Vagina (tissue), 2 donors: ENCODE measurements at regions not wholly inside any gene's neighbourhood (a gene's known extent, or its start where the extent isn't known, plus 50 kb on each side); places are given as distances from the start of the nearest gene placed in this dataset.

ENCODE experiments used
- DNase-seq, 2 donors: peaks; one replicate each; pipeline ENCODE4 v3.0.0-alpha.2; 2017; ENCODE audit errors: extremely low spot score in 2 of 2
- H3K27ac ChIP-seq: fragments of 200-600 bp; sonication (generic); one replicate; pipeline ENCODE4 v1.5.1; 2019
- H3K27me3 ChIP-seq: fragments of 200-600 bp; sonication (generic); one replicate; pipeline ENCODE4 v1.5.1; 2019
- H3K36me3 ChIP-seq, 2 donors: fragments of 200-600 bp; sonication (generic); one replicate each; pipeline ENCODE4 v1.5.1; 2017 to 2019
- H3K4me1 ChIP-seq: fragments of 200-600 bp; sonication (generic); one replicate; pipeline ENCODE4 v1.5.1; 2019
- H3K4me3 ChIP-seq, 2 donors: fragments of 200-600 bp; sonication (generic); 1 replicate in 1 of 2; 2 replicates in 1 of 2; pipeline ENCODE4 v1.5.1; 2016 to 2019
- H3K9me3 ChIP-seq: fragments of 200-600 bp; sonication (generic); one replicate; pipeline ENCODE4 v1.5.1; 2019
- CTCF ChIP-seq, 3 experiments: fragments of 450-650 bp in 2 of 3; fragments of 200-600 bp in 1 of 3; sonication (generic) in 1 of 3; IDR thresholded peaks; one replicate each; pipeline ENCODE4 v1.5.1; 2017 to 2019; ENCODE audit warnings: antibody characterized with exemption in 3 of 3, mild to moderate bottlenecking in 2 of 3, moderate library complexity in 2 of 3
- POLR2A ChIP-seq, 2 donors: fragments of 450-650 bp; IDR thresholded peaks; one replicate each; pipeline ENCODE4 v1.6.1; 2017; ENCODE audit warnings: antibody characterized with exemption in 2 of 2, mild to moderate bottlenecking in 2 of 2, moderate library complexity in 2 of 2
- POLR2AphosphoS5 ChIP-seq, 2 donors: sonication (generic); formaldehyde crosslinking; IDR thresholded peaks; one replicate each; pipeline ENCODE4 v1.9.0; 2017; ENCODE audit warnings: antibody characterized with exemption in 2 of 2, mild to moderate bottlenecking in 2 of 2, low read depth in 1 of 2; ENCODE audit not compliant: insufficient read depth in 1 of 2
- intact Hi-C: fragments of 100-400 bp; cut with DNase I; formaldehyde crosslinking; loops from one replicate; pipeline ENCODE4 v1.15.1; 2023

- intact Hi-C loops = no loop called here
- Histone ChIP-seq H3K9me3 (no peaks in the 10 kb centered on the region), H3K4me3 (no peak overlapping the region), H3K4me1 (no peaks in the 10 kb centered on the region), H3K36me3 (no peaks in the 10 kb centered on the region), H3K27me3 (no peaks in the 10 kb centered on the region), H3K27ac (no peak overlapping the region)
- TF ChIP-seq CTCF (IDR thresholded peaks at IDR 0.05) (no peak), POLR2AphosphoS5 (IDR thresholded peaks at IDR 0.05; ENCODE audit: insufficient read depth in 1 of 2, low read depth in 1 of 2) (no peak), POLR2A (IDR thresholded peaks at IDR 0.05) (no peak)
- peak in 1 of 2 donors; percentile 67 for DNase-seq
Observed at GRCh38 chr16:35184356-35184870, 1725.0 kb downstream of the TP53TG3F start.

GRCh38 chr16:35185366-35186044 lies 1726.1 kb downstream of the TP53TG3F start:
- Histone ChIP-seq H3K36me3 (no peaks in the 10 kb centered on the region), H3K27me3 (no peaks in the 10 kb centered on the region), H3K4me3 (no peak overlapping the region), H3K27ac (no peak overlapping the region), H3K4me1 (no peaks in the 10 kb centered on the region), H3K9me3 (no peaks in the 10 kb centered on the region)
- no peak for TF ChIP-seq CTCF (IDR thresholded peaks at IDR 0.05)
- no peak for TF ChIP-seq POLR2A (IDR thresholded peaks at IDR 0.05)
- no peak for TF ChIP-seq POLR2AphosphoS5 (IDR thresholded peaks at IDR 0.05; ENCODE audit: insufficient read depth in 1 of 2, low read depth in 1 of 2)
- peak; percentile 72 to 89 for DNase-seq
- intact Hi-C loops = no loop called here

GRCh38 chr16:35186045-35186759 lies 1726.8 kb downstream of the TP53TG3F start:
- Histone ChIP-seq H3K27ac (no peak overlapping the region), H3K36me3 (no peaks in the 10 kb centered on the region), H3K9me3 (no peaks in the 10 kb centered on the region), H3K27me3 (no peaks in the 10 kb centered on the region), H3K4me3 (no peak overlapping the region), H3K4me1 (no peaks in the 10 kb centered on the region)
- no peak for TF ChIP-seq POLR2A (IDR thresholded peaks at IDR 0.05)
- no peak for TF ChIP-seq CTCF (IDR thresholded peaks at IDR 0.05)
- TF ChIP-seq POLR2AphosphoS5 (IDR thresholded peaks at IDR 0.05; ENCODE audit: insufficient read depth in 1 of 2, low read depth in 1 of 2) = no peak
- peak; percentile 70 to 79 for DNase-seq
- intact Hi-C loops = no loop called here

GRCh38 chr16:35187665-35188225 lies 1728.3 kb downstream of the TP53TG3F start:
- Histone ChIP-seq H3K27me3 (no peaks in the 10 kb centered on the region), H3K36me3 (no peaks in the 10 kb centered on the region), H3K4me1 (no peaks in the 10 kb centered on the region), H3K27ac (no peak overlapping the region), H3K4me3 (no peak overlapping the region), H3K9me3 (no peaks in the 10 kb centered on the region)
- intact Hi-C loops = no loop called here
- DNase-seq = peak; percentile 78 to 91
- TF ChIP-seq CTCF (IDR thresholded peaks at IDR 0.05) (no peak), POLR2A (IDR thresholded peaks at IDR 0.05) (no peak), POLR2AphosphoS5 (IDR thresholded peaks at IDR 0.05; ENCODE audit: insufficient read depth in 1 of 2, low read depth in 1 of 2) (no peak)
